Globus pallidus (tissue), 1 donor: ENCODE measurements at regions not wholly inside any gene's neighbourhood (a gene's known extent, or its start where the extent isn't known, plus 50 kb on each side); places are given as distances from the start of the nearest gene placed in this dataset.
"Not testable (repeated sequence)": the region's sequence is repeated elsewhere in the genome, so short reads cannot be mapped to it uniquely, and the experiment has no call there.

ENCODE experiments used
- DNase-seq: peaks from one replicate; pipeline ENCODE4 v3.0.0-alpha.2; 2015; ENCODE audit warnings: low spot score

DNA sequence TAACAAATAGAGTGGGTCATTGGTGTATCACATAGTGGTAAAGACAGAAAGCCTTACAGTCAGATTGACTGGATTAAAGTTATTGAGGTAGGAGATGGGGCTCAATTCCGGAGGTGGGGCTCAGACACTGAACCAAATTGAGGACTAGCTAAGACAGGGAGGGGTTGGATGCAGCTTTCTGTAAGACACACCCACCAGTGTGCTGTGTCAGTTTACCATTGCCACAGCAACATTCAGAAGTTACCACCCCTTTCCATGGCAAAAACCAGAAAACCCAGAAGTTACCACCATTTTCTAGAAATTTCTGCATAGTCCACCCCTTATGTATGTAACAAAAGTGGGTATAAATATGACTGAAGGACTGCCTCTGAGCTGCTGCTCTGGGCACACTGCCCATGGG is 167.6 kb upstream of the TMEM72 start:
- no peak for DNase-seq

DNA sequence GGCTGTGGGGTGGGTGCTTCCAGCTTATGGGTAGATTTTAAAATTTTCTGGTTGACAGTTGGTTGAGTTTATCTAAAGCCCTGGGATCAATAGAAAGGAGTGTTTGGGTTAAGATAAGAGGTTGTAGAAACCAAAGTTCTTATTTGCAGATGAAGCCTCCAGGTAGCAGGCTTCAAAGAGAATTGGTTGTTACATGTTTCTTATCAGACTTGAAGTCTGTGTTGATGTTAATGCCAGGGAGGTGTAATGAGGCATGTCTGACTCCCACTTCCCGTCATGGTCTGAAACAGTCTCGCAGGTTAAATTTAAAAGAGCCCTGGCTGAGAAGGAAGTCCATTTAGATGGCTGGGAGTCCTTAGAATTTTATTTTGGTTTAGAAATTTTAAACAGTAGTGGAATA is 165.2 kb upstream of the TMEM72 start:
- no peak for DNase-seq

DNA sequence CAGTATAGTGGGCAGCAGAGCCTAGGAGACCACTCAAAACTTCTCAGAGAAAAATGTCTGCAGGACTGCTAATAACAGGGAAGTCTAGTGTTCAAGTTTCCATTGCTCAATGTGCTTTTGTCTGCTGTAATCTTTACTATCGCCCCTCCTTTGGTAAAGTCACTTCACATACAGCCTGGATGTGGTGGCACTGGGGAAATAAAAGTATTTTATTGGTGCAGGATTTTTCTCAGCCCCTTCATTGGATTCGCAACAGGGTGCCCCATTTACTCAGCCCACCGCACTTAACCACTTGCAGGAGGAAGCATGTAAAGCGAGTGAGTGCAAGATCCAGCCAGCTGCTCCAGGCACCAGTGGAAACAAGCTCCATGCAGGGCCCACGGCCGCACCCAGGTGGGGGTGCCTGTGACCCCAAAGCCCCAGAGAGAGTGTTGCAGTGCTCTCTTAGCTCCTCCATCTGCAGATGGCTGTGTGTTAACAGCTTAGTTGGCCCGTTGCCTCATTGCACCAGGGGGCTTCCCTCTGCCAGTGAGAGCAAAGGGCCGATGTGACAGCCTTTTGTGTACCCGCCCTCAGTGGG is 163.5 kb upstream of the TMEM72 start:
- DNase-seq: no peak

DNA sequence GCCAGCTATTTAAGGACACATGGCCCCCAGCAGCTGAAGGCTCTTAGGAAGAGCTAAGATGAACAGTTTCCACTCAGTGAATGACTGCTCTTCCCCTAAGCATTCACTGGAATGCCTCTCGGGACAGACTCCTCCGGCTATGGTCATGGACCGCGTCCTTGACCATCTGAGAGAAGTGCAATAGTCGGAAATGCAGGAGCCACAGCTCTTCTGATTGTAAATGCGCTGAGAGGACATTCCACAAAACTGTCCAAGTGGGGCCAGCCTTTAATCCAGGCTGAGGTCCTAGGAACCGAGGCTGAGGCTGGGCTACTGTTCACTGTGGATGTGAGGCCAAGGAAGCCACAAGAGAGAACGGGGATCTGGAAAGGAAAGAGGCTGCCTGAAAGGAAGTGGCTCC is 162.0 kb upstream of the TMEM72 start:
- DNase-seq: no peak

DNA sequence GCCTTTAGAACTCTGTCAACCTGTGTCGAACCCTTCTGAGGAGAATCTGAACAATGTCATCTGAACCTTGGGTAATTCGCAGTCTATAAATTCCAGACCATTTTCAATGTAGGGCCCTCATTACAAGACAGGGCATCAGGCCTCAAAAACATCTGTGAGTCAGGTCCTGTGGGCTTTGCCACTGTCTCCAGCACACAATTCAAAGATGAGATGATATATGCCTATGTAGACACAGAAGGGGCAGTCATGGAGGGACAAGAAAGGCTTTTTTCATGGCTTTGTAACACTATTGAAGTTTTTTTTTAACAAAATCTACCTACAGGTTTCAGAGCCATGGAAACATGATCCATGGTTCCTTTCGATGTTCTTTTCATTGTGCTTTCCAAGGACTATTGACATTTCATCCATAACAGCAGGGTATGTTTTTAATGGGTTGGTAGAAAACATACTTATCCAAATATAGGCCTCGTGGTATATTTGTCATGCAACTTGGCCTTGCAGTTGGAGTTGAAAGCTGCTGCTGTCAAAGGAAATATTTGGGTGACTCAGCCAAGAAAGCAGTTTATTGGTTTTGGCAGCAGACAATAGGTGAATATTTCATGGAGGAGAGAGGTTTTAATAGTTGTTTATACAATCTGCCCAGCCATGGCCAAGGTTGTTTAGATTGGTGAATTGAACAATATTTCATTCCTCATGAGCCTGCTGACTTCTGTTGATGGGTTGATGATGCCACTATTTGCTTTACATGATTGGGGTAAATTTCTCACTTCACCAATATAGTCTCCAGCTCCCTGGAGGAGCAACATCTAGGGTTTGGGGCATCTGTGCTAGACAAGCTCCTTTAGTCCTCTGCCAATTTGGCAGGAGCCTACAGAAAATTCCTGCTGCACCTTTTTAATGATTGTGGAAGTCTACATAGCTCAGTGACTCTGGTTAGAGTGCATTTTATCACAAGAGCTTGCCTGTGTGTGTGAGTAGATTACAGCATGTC is 158.4 kb upstream of the TMEM72 start:
- DNase-seq: no peak

DNA sequence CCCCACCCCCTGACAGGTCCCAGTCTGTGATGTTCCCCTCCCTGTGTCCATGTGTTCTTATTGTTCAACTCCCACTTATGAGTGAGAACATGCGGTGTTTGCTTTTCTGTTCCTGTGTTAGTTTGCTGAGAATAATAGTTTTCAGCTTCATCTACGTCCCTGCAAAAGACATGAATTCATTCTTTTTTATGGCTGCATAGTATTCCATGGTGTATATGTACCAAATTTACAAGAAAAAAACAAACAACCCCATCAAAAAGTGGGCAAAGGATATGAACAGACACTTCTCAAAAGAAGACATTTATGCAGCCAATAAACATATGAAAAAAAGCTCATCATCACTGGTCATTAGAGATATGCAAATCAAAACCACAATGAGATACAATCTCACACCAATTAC is 156.8 kb upstream of the TMEM72 start:
- not testable (repeated sequence) for DNase-seq

DNA sequence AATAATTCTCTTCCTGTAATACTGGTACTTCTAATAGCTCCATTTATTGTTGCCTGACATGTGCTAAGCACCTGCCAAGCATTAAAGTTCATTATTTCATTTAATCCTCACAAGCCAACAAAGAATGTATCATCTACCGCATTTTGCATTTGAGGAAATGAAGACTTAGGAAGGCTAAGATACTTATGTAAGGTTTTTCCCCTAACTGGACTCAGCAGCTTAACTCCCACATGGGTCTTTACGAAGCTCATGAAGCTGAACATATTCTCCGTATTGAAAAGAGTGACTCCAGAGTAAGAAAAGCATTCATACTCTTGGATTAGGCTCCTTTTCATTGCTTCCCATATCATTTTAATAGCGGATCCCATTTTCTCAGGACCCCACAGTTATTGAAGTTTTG is 155.7 kb upstream of the TMEM72 start:
- no peak for DNase-seq

DNA sequence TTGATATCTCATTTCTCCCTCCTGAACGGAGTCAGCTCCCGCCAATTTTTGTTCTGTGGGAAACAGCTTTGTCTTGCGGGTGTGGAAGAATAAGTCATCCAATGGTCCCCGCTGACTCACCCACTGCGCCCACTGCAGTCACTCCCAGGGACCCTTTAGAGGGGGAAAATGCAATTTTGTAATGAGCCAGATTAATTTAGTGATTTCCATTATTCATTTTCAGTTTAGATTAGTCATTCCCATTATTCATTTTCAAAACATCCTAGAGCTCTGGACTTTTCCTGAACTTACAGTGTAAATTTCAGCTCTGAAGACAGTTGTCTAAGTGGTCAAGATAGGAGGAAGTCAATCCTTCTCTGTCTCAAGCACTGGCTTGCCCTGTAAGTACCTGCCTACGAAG is 154.9 kb upstream of the TMEM72 start:
- DNase-seq: no peak

DNA sequence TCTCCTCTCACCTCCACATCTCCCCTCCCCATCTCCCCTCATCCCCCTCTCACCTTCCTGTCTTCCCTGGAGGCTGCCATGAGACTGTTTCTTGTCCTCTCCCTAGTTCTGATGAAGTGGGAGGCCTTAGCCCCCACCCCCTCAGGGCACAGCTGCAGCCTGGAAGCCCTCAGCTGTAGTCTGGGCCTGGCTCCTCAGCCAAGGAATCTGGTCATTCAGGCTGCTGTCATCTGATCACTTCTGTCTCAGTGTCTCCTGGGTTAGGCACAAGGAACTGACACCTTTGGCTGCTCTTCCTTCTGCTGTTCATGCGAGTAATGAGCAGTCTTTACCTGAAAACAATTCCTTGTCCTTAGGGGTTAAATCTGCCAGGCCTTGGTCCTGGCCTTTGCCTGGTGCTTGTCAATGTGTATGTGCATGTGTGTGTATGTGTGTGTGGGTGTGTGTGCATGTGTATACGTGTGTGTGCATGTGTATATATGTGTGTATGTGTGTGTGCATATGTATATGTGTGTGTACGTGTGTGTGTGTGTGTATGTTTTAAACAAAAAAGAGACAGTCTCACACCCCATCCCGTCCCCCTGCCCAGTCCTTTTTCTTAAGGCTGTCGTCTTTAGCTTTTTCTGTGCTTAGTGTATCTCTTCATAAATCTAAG is 153.5 kb upstream of the TMEM72 start:
- DNase-seq: no peak

DNA sequence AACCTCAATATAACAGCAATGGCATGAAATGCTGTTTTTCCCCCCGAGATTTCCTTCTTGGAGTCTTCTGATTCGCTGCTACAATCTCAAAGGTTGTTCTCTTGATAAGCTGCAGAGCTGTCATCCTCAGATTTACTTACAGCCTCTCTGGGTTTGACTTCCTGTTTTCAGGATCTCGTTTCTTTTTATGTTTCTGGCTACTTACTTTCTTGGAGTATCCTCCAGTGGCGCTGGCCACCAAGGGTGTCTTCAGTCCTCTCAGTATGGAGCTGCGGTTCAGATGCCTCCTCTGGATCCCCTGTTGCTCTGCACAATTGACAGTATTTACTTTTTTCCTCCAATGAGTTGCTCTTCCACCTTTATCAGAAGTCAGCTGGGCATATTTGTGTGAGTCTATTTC is 152.0 kb upstream of the TMEM72 start:
- no peak for DNase-seq

DNA sequence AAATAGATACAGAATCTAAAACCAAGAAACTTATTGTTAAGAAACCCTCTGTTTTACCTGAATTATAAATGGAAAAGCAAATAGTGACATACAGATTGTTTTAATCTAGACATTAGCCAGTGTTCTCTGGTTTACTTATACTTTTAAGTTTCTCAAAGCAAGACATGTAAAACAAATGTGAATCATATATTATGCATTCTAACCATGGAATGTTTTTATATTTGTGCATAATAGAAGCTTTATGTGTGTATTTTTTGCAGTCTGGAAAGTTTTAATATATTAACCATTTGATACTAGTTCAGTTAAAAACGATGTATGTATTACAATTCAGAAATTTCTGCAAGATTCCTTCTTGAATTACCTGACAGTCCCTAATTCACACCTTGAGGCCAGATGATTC is 150.6 kb upstream of the TMEM72 start:
- no peak for DNase-seq

DNA sequence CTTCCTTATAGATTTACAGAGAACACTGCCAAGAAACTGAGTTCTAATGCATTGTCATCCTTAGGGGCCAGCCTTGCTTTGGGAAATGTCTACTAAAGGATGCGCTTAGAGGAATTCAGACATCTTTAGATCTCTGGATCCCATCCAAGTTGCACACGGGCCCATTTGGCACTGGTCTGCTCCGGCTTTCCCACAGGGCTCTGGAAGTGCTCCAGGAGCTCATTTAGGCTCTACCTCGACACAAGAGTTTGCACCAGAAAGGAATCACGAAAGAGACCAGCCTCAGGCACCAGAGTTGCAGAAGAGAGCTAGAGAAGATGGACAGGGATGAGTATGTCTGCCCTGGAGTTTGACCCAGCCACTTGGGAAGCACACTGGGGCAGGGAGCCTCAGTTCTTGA is 150.1 kb upstream of the TMEM72 start:
- no peak for DNase-seq

DNA sequence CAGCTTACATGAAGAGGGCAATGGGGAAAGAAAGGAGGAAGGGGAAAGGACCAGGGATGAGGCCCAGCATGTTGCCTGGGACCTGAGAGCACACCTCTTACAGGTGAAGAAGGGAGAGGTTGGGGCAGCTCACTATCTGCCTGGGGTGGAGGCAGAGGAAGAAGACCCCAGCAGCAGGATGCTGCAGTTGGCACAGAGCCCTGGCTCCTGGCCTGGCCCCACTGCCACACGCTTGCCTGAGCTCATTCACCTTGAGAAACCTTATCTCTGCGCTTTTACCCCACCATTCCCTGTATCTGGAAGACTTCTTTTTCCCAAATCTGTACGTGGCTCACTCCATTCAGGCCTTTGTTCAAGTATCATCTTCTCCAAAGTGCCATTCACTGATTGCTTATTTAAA is 147.8 kb upstream of the TMEM72 start:
- no peak for DNase-seq

DNA sequence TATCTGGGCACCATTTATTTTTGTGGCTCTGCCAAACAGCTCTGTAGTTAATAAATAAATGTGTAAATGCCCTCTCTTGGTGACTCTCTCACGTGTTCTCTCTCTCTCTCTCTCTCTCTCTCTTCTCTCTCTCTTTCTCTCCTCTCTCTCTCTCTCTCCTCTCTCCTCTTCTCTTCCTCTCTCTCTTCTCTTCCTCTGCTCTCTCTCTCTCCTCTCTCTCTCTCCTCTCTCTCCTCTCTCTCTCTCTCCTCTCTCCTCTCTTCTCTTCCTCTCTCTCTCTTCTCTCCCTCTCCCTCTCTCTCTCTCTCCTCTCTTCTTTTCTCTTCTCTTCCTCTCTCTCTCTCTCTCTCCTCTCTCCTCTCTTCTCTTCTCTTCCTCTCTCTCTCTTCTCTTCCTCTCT is 145.8 kb upstream of the TMEM72 start:
- DNase-seq: no peak

DNA sequence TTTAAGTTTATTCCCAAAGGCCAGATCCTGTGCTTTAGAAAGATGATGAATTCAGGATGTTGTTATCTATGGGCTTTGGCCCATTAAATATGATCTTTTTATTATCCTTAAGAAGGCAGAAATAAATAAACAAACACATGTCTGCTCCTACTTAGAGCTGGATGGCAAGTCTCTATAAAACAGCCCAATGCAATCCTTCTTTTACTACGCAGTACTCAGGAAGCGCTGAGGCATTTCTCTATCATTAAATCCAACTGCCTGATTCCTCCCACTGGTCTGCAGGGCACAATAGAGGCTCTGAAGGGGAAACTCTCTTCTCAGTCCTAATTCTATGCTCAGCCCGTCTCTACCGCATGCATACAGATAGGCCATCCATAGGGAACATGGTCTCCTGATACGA is 144.5 kb upstream of the TMEM72 start:
- no peak for DNase-seq

DNA sequence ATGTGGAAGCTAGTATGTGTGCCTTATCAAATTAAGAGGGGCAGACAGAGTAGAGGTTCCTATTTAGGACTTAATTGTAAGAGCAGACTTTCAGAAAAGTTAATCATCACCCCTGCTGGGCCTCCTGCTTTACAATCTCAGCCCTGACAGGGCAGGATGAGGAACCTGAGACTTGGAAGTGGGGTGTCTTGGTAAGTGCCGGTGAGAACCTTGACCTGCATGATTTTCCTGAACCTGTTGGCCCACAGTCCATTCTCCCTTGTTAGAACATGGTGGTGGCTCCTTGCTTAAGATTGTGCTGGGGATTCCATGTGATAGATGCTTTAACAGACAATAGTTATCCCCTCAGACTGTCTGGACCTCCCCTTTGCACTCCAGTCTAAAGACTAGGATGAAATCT is 141.7 kb upstream of the TMEM72 start:
- no peak for DNase-seq

DNA sequence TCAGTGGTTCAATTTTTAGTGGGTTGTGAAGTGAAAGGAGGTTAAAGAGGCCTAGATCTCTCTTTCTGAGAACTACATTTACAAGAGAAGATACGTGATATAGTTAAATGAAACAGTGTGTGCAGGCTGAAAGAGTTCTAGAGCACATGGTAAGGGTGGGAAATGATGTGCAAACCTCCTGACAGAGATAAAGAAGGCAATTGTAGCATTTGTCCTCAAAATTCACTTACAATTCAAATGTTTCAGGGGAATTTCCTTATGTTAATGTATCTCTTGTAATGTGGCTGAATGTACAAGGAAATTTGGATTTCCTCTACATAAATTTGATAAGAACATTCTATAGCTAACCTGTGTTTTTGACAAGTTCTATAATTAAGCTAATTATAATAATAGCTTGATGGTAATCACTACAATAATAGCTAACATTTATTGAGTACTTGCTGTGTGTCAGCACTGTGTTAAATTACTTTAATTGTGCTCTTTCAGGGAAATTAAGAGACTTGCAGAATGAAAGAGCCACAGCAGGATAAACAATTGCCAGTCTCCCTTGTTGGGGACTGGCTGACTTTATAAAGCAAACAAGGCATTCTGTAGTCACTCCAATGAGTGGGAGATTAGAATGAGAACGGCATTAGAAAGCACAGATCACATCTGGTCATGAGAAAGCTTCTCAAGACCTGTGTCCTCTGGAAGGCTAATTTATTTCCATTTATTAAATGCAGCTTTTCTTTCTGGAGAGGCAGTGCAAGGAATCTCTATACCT is 139.7 kb upstream of the TMEM72 start:
- DNase-seq: no peak

DNA sequence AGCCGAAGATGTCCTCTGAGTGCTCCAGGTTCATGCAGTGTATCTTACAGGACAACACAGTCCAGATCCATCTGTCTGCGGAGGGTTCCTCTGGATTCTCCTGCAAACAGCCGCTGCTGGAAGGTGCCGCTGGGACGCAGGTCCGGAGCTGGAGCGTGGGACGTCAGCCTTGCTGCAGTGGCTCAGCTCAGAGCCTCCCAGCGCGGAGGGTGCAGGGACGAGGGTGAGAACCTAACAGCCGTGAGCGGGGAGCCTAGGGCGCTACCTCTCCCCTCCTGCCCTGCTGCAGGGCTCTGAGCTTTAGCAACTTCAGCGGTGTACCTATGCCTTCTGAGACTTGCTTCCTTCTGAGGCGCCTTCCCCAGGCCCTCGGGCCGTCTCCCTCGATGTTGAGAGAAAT is 137.6 kb upstream of the TMEM72 start:
- DNase-seq: no peak

DNA sequence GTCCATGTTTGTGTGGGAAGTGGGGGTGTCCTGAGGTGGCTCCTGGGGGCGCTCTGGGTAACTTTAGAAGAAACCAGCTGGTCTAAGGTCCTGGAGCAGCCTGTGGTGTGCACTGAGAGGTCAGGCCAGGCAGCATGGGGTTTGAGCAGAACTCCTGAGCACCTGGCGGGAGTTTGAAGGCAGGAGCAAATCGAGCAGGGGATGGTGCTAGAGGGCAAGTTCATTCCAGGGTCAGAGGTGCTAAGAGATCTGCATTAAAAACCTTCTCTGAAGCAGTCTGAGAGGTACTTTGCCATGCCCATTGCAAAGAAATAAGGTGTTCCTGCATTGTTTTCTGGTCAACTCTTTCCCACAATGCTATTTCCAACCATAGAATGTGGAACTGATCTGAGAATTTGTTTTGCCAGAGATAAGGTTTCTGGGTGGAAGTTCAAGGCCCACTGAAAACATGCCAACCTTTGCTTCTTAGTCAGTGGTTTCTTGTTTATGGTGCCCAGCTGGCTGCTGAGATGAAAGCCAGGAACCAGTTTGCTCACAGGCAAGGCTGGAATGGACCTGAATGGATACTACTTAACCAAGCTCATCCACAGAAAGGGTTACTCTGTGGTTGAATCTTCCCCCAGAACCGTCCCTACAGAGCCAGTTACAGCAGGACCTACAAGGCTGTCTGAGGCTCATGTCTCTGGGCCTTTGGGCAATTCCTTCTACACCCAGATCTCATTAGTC is 136.3 kb upstream of the TMEM72 start:
- DNase-seq: no peak

DNA sequence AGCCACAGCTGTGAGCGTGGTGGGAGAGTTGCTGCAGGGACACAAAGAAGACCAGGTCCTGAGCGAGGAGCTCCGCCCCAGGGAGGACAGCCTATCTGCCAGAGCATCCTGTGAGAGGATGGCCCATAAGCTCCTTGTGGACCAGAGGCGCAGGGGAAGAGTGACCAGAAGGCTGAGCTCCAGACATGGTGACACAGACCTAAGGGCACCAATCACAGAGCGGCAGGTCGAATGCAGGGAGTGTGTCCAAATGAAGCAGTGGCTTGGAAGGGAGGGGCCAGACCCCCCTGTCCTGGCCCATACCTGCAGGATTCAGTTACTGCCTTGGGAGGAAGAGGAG is 135.8 kb upstream of the TMEM72 start:
- no peak for DNase-seq

DNA sequence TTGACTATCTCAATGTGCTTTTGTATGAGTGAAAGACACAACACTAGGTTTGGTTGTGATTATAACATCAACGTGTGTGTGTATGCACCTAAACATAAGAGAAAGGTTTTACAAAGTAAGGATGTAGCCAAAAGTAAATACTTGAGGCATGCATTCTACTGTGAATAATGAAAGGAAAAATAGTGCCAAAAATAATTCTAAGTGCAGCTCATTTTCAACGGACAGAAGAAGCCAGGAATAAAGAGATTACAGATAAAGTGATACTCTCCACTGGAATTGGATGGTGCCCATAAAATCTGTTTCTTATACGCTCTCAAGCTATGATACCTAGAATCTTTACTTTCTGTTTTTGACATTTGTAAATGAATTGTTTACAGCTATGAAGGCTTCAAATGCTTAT is 135.0 kb upstream of the TMEM72 start:
- DNase-seq: no peak

DNA sequence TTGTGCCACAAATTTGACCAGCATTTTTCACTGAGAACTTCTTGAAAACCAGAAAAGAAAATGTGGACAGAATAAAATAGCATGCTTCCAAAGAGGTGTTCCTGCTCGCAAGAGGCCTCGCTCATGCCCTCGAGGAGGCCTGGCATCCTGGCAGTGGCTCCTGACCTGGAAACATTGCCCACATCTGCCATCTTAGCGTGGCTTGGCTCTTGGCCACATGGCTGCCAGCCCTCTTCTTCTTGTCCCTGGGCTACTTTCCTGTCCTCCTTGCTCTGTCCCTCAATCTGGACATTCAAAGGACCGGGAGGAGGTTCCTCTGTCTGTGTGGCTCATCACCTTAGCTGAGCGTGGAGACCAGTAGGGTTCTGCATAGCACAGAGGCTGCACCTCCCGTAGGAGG is 131.6 kb upstream of the TMEM72 start:
- peak; percentile 21 for DNase-seq
